ENCODE measurements at regions not wholly inside any gene's neighbourhood (a gene's known extent, or its start where the extent isn't known, plus 50 kb on each side); places are given as distances from the start of the nearest gene placed in this dataset.

DNA sequence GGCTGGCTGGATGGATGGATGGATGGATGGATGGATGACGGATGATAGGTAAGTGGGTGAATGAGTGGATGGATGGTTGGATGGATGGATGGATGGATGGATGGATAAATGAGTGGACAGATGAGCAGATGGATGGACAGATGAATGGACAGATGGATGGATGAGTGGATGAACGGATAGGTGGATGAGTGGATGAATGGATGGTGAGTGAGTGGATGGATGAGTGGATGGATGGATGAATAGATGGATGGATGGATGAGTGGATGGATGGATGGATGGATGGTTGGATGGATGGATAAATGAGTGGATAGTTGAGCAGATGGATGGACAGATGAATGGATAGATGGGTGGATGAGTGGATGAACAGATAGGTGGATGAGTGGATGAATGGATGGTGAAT, 340.7 kb upstream of the AUTS2 start:
- H3K27me3 ChIP-seq (replicated peaks; ENCODE audit: control insufficient read depth, insufficient read depth, low read length): no peaks in the 10 kb centered on the region
- no peak for TF ChIP-seq CTCF (IDR thresholded peaks at IDR 0.05; ENCODE audit: insufficient read depth, low read length, poor library complexity, severe bottlenecking)
- H3K4me3 ChIP-seq (replicated peaks; ENCODE audit: low read depth, low read length): no peak overlapping the region
- DNase-seq (ENCODE audit: extremely low read depth, insufficient read length): no peak
- no peaks in the 10 kb centered on the region for H3K36me3 ChIP-seq (ENCODE audit: control insufficient read depth, insufficient read depth, low read length)

DNA sequence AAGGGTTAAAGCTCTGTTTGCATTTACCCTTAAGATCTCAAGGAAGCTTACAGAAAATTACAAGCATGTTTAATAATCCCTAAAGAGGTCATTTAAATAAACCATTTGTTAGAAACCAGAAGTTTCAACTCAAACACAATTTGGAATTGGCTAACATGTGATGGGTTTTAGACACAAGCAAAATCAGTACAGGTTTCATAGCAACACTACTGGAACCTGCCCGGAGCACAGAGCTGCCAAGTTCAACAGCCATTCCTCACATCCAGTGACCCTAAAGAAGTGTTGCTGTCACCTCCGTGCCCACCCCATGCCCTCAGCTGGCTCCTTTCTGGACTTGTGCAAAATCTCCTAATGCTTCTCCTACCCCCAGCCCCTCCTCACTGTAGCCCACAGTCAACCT, 338.8 kb upstream of the AUTS2 start:
- Histone ChIP-seq H3K27me3 (replicated peaks; ENCODE audit: control insufficient read depth, insufficient read depth, low read length) (no peaks in the 10 kb centered on the region), H3K4me3 (replicated peaks; ENCODE audit: low read depth, low read length) (no peak overlapping the region), H3K36me3 (ENCODE audit: control insufficient read depth, insufficient read depth, low read length) (no peaks in the 10 kb centered on the region)
- DNase-seq (ENCODE audit: extremely low read depth, insufficient read length): no peak
- TF ChIP-seq CTCF (IDR thresholded peaks at IDR 0.05; ENCODE audit: insufficient read depth, low read length, poor library complexity, severe bottlenecking): no peak

DNA sequence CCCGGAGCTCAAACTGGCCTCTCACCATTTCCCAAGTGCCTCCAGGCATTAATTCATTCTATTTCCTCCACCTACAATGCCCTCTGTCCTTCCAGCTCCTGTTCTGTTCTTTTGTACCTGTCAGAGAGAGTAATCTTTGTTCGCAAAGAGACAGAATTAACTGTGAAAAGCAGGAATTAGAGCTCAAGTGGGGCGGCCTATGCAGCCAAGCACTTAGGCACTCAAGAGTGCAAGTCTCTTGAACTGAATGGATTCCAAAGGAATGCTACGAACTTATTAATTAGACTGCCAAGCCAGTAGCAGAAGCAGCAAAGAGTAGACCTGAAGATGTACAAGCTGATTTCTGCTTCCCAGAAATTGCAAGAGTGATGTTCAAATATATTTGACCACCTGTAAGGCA, 338.3 kb upstream of the AUTS2 start:
- no peaks in the 10 kb centered on the region for H3K36me3 ChIP-seq (ENCODE audit: control insufficient read depth, insufficient read depth, low read length)
- TF ChIP-seq CTCF (IDR thresholded peaks at IDR 0.05; ENCODE audit: insufficient read depth, low read length, poor library complexity, severe bottlenecking): no peak
- H3K4me3 ChIP-seq (replicated peaks; ENCODE audit: low read depth, low read length): no peak overlapping the region
- DNase-seq (ENCODE audit: extremely low read depth, insufficient read length): no peak
- H3K27me3 ChIP-seq (replicated peaks; ENCODE audit: control insufficient read depth, insufficient read depth, low read length): no peaks in the 10 kb centered on the region

DNA sequence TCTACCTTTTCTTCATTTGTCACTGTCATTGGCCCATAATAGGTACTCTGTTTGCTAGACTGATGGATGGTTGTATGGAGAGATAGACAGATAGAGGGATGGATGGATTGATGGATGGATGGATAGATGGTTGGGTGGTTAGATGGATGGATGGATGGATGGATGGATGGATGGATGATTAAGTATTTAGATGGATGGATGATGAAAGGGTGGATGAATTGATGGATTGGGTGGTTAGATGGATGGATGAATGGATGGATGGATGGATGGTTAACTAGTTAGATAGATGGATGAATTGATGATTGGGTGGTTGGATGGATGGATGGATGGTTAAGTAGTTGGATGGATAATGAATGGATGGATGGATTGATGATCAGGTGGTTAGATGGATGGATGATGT, 334.7 kb upstream of the AUTS2 start:
- no peaks in the 10 kb centered on the region for H3K36me3 ChIP-seq (ENCODE audit: control insufficient read depth, insufficient read depth, low read length)
- H3K27me3 ChIP-seq (replicated peaks; ENCODE audit: control insufficient read depth, insufficient read depth, low read length): no peaks in the 10 kb centered on the region
- no peak overlapping the region for H3K4me3 ChIP-seq (replicated peaks; ENCODE audit: low read depth, low read length)
- DNase-seq (ENCODE audit: extremely low read depth, insufficient read length): no peak
- no peak for TF ChIP-seq CTCF (IDR thresholded peaks at IDR 0.05; ENCODE audit: insufficient read depth, low read length, poor library complexity, severe bottlenecking)

DNA sequence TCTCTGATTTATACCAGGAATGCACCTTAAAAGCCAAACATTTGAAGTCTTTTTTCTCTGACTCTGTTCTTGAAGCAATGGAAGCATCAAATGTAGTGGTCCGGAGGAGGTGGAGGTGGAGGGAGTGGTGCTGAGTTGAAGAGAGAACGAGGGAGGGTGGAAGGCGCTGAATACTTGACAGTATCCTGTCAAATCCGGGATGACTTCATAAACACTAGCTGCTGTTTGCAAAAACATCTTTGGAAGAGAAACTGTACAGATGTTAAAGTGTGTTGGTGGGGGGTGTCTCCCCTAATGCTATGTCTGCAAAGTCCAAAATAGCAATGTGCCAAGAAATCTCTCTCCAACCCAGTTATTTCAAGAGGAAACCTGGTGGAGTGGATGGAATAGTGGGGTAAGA, 328.5 kb upstream of the AUTS2 start:
- H3K4me3 ChIP-seq (replicated peaks; ENCODE audit: low read depth, low read length): no peak overlapping the region
- H3K36me3 ChIP-seq (ENCODE audit: control insufficient read depth, insufficient read depth, low read length): no peaks in the 10 kb centered on the region
- no peak for TF ChIP-seq CTCF (IDR thresholded peaks at IDR 0.05; ENCODE audit: insufficient read depth, low read length, poor library complexity, severe bottlenecking)
- H3K27me3 ChIP-seq (replicated peaks; ENCODE audit: control insufficient read depth, insufficient read depth, low read length): no peaks in the 10 kb centered on the region
- no peak for DNase-seq (ENCODE audit: extremely low read depth, insufficient read length)

DNA sequence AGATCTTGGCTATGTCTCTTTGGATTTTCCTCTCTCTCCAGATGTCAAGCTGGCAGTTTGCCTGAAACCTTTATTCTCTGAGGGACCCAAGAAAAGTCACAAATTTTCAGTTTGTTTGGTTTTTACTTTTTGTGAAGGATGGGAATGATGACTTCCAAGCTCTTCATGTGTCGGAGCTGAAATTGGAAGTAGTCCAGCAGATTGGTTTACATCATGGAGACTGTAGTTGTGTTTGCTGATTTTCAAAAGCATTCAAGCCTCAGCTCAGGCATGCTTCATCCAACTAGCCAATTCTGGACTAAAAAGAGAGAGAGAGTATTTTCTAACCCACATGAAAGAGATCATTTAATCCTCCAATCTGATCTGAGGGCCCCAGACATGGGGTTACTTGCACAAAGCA, 326.2 kb upstream of the AUTS2 start:
- no peak for TF ChIP-seq CTCF (IDR thresholded peaks at IDR 0.05; ENCODE audit: insufficient read depth, low read length, poor library complexity, severe bottlenecking)
- no peak for DNase-seq (ENCODE audit: extremely low read depth, insufficient read length)

More for the DNA sequence above, 326.2 kb upstream of the AUTS2 start:
- Histone ChIP-seq H3K36me3 (ENCODE audit: control insufficient read depth, insufficient read depth, low read length) (no peaks in the 10 kb centered on the region), H3K27me3 (replicated peaks; ENCODE audit: control insufficient read depth, insufficient read depth, low read length) (no peaks in the 10 kb centered on the region), H3K4me3 (replicated peaks; ENCODE audit: low read depth, low read length) (no peak overlapping the region)

Measured in GM06990 (cell line).